Suprapubic skin (tissue), 4 donors: ENCODE measurements at regions not wholly inside any gene's neighbourhood (a gene's known extent, or its start where the extent isn't known, plus 50 kb on each side); places are given as distances from the start of the nearest gene placed in this dataset.

ENCODE experiments used
- DNase-seq, 2 donors: peaks; one replicate each; pipeline ENCODE4 v3.0.0-alpha.2; 2019; ENCODE audit warnings: low spot score in 2 of 2
- H3K27ac ChIP-seq: fragments of 200-600 bp; sonication (generic); one replicate; pipeline ENCODE4 v1.5.1; 2019
- H3K27me3 ChIP-seq: fragments of 200-600 bp; sonication (generic); one replicate; pipeline ENCODE4 v1.5.1; 2019
- H3K36me3 ChIP-seq: fragments of 200-600 bp; sonication (generic); one replicate; pipeline ENCODE4 v1.5.1; 2019
- H3K4me1 ChIP-seq: fragments of 200-600 bp; sonication (generic); one replicate; pipeline ENCODE4 v1.5.1; 2019
- H3K4me3 ChIP-seq: fragments of 200-600 bp; sonication (generic); one replicate; pipeline ENCODE4 v1.5.1; 2019; ENCODE audit warnings: mild to moderate bottlenecking
- H3K9me3 ChIP-seq: fragments of 200-600 bp; sonication (generic); one replicate; pipeline ENCODE4 v1.5.1; 2019
- EP300 ChIP-seq: sonication (generic); formaldehyde crosslinking; IDR thresholded peaks from one replicate; pipeline ENCODE4 v1.6.1; 2017; ENCODE audit warnings: antibody characterized with exemption
- POLR2A ChIP-seq, 2 donors: fragments of 450-650 bp; IDR thresholded peaks; one replicate each; pipeline ENCODE4 v1.6.1; 2017; ENCODE audit warnings: antibody characterized with exemption in 2 of 2, mild to moderate bottlenecking in 2 of 2, moderate library complexity in 2 of 2
- POLR2AphosphoS5 ChIP-seq, 3 donors: sonication (generic); formaldehyde crosslinking; IDR thresholded peaks; one replicate each; pipeline ENCODE4 v1.6.1; 2017; ENCODE audit warnings: antibody characterized with exemption in 3 of 3
- WGBS: methylation state at CpG from one replicate; pipeline ENCODE4 v1.1.5; 2018; 5-methylcytosine and 5-hydroxymethylcytosine counted together
- TF ChIP-seq, protein P1 (sequence below), 2 donors: fragments of 200-600 bp in 1 of 2; fragments of 450-650 bp in 1 of 2; sonication (generic) in 1 of 2; IDR thresholded peaks; one replicate each; pipeline ENCODE4 v1.5.1; 2016 to 2019; ENCODE audit warnings: antibody characterized with exemption in 2 of 2, mild to moderate bottlenecking in 1 of 2, moderate library complexity in 1 of 2

DNA sequence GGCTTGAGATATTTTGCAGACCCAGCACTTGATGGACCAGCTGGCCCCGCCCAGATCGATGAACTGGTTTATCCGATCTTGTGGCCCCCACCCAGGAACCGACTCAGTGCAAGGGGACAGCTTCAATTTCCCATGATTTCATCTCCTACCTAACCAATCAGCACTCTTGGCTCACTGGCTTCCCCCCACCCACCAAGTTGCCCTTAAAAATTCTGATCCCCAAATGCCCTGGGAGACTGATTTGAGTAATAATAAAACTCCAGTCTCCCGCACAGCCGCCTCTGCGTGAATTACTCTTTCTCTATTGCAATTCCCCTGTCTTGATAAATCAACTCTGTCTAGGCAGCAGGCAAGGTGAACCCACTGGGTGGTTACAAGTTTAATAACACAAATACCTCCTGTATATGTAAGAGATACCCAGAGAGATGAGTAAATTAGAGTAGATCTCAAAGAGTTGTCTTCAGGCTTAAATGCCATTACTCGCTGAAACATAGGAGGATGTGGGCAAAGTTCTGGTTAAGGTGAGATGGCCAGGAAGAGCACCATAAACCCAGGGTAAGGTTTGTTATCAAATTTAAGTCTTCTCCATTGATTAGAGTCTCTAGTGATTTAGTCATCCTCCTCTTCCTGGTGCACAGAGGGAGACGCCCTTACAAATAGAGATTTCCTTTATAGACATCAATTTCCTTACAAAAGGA is 222.8 kb downstream of the ARL4C start:
- Histone ChIP-seq H3K4me3 (no peak overlapping the region), H3K36me3 (no peaks in the 10 kb centered on the region), H3K27me3 (no peaks in the 10 kb centered on the region), H3K9me3 (no peaks in the 10 kb centered on the region), H3K27ac (no peak overlapping the region), H3K4me1 (no peaks in the 10 kb centered on the region)
- WGBS: 90% methylated on average over 9 of the region's 9 CpGs
- DNase-seq: no peak
- no peak for TF ChIP-seq POLR2A (IDR thresholded peaks at IDR 0.05)
- TF ChIP-seq, protein P1, sequence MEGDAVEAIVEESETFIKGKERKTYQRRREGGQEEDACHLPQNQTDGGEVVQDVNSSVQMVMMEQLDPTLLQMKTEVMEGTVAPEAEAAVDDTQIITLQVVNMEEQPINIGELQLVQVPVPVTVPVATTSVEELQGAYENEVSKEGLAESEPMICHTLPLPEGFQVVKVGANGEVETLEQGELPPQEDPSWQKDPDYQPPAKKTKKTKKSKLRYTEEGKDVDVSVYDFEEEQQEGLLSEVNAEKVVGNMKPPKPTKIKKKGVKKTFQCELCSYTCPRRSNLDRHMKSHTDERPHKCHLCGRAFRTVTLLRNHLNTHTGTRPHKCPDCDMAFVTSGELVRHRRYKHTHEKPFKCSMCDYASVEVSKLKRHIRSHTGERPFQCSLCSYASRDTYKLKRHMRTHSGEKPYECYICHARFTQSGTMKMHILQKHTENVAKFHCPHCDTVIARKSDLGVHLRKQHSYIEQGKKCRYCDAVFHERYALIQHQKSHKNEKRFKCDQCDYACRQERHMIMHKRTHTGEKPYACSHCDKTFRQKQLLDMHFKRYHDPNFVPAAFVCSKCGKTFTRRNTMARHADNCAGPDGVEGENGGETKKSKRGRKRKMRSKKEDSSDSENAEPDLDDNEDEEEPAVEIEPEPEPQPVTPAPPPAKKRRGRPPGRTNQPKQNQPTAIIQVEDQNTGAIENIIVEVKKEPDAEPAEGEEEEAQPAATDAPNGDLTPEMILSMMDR (IDR thresholded peaks at IDR 0.05): no peak
- TF ChIP-seq EP300: no peak
- no peak for TF ChIP-seq POLR2AphosphoS5 (IDR thresholded peaks at IDR 0.05)

DNA sequence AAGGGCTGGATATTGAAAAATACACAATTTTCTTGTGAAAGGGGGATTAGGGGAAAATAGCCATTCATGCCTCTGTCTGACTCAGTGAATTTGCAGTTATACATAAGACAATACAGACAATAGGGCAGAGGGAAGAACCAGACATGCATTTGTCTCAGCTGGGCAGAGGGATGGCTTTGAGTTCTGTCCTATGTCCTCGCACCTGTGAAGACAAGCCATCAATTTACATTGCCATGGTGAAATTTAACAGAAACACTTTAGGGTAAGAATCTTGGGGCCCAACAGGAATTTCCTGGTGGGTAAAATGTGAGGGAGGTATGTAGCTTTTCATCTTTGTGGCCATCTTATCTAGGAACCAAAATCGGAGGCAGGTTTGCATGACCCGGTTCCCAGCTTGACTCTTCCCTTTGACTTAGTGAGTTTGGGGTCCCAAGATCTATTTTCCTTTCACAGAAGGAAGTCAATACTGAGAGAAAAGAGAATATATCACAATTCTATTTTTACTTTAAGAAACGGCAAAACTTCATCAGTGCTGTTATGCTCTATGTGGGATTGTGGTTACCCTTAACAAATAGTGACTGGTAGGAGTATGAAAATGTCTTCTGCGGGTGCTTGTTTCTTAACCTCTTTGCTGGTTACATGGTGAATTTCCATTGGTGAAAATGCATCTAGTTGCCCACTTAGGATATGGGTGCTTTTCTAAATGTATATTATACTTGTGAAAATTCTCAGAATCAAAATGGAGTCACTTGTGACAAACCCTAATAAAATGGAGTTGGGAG is 221.8 kb downstream of the SPP2 start:
- TF ChIP-seq POLR2AphosphoS5 (IDR thresholded peaks at IDR 0.05): no peak
- TF ChIP-seq EP300: no peak
- TF ChIP-seq, protein P1 (IDR thresholded peaks at IDR 0.05): no peak
- no peak for TF ChIP-seq POLR2A (IDR thresholded peaks at IDR 0.05)
- Histone ChIP-seq H3K4me1 (no peaks in the 10 kb centered on the region), H3K27me3 (no peaks in the 10 kb centered on the region), H3K27ac (no peak overlapping the region), H3K4me3 (no peak overlapping the region), H3K9me3 (no peaks in the 10 kb centered on the region), H3K36me3 (no peaks in the 10 kb centered on the region)
- WGBS: 89% methylated on average over 5 of the region's 5 CpGs
- no peak for DNase-seq

DNA sequence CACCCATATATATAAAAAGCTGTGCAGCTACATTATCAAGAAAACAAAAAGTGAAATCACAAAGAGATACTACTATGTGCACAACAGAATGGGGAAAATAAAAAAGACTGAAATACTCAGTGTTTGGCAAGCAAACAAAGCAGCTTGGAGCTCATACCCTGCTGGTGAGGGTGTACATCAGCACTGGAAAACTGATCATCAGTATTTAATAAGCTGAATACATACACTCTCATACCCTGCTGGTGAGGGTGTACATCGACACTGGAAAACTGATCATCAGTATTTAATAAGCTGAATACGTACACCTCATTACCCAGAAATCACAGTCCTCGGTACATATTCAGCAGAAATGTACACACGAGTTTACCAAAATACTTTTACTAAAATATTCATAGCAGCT is 220.8 kb downstream of the SPP2 start:
- WGBS: 92% methylated on average over 4 of the region's 4 CpGs
- TF ChIP-seq, protein P1 (IDR thresholded peaks at IDR 0.05): no peak
- TF ChIP-seq POLR2AphosphoS5 (IDR thresholded peaks at IDR 0.05) (no peak), POLR2A (IDR thresholded peaks at IDR 0.05) (no peak), EP300 (no peak)
- Histone ChIP-seq H3K27ac (no peak overlapping the region), H3K27me3 (no peaks in the 10 kb centered on the region), H3K9me3 (no peaks in the 10 kb centered on the region), H3K4me3 (no peak overlapping the region), H3K4me1 (no peaks in the 10 kb centered on the region), H3K36me3 (no peaks in the 10 kb centered on the region)
- no peak for DNase-seq

DNA sequence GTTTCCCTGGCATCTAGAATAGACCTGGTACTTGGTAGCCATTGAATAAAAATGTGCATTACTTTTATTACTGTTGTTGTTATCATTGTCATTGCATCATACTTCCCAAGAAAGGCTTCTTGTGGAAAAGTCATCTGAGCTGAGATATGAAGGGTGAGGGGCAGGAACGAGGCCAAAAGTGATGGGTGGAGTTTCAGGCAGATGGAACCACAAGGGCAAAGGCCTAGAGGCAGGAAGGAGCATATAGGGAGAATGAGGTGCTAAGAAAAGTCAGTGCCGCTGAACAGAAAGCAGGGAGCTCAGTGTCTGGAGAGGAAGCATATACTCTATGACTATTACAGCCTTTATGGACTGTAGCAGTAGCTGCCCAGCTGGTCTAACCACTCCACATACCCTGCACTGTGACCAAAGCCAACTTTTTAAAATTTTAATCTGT is 219.3 kb downstream of the SPP2 start:
- Histone ChIP-seq H3K4me3 (no peak overlapping the region), H3K4me1 (no peaks in the 10 kb centered on the region), H3K27me3 (no peaks in the 10 kb centered on the region), H3K9me3 (no peaks in the 10 kb centered on the region), H3K27ac (no peak overlapping the region), H3K36me3 (no peaks in the 10 kb centered on the region)
- TF ChIP-seq EP300 (no peak), POLR2A (IDR thresholded peaks at IDR 0.05) (no peak), POLR2AphosphoS5 (IDR thresholded peaks at IDR 0.05) (no peak)
- TF ChIP-seq, protein P1 (IDR thresholded peaks at IDR 0.05): no peak
- WGBS: 35% methylated on average over 2 of the region's 2 CpGs
- DNase-seq: no peak

DNA sequence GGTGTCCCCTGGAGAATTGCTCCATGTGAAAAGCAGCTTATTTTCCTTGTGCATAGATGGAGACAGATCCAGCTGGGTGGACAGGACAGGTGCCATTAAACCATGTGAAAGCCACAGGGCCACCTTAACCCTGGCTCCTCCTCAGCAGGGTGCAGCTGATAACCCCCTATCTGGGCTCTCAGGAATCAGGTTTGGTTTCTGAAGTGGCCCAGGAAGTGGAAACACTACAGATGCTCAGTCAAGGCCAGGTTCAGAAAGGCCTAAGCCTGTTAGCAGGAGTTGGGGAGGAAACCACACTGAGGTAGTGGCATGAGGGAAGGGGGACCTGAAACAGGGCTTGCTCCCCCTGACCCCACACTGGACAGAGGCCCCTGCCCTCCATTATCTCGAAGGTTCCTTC is 217.0 kb downstream of the SPP2 start:
- Histone ChIP-seq H3K27ac (no peak overlapping the region), H3K36me3 (no peaks in the 10 kb centered on the region), H3K4me1 (no peaks in the 10 kb centered on the region), H3K4me3 (no peak overlapping the region), H3K9me3 (no peaks in the 10 kb centered on the region), H3K27me3 (no peaks in the 10 kb centered on the region)
- WGBS: 92% methylated on average over 1 of the region's 1 CpG
- no peak for TF ChIP-seq POLR2AphosphoS5 (IDR thresholded peaks at IDR 0.05)
- TF ChIP-seq, protein P1 (IDR thresholded peaks at IDR 0.05): no peak
- no peak for TF ChIP-seq POLR2A (IDR thresholded peaks at IDR 0.05)
- no peak for TF ChIP-seq EP300
- no peak for DNase-seq
